Lower leg skin (tissue), 4 donors: ENCODE measurements at regions not wholly inside any gene's neighbourhood (a gene's known extent, or its start where the extent isn't known, plus 50 kb on each side); places are given as distances from the start of the nearest gene placed in this dataset.

Experiments used
- DNase-seq, 2 donors: peaks; one replicate each; pipeline ENCODE4 v3.0.0-alpha.2; 2019; ENCODE audit warnings: low spot score in 2 of 2
- H3K4me3 ChIP-seq: fragments of 200-600 bp; sonication (generic); 2 replicates; pipeline ENCODE4 v1.5.1; 2017; ENCODE audit warnings: mild to moderate bottlenecking, low read depth; ENCODE audit not compliant: poor library complexity, severe bottlenecking
- CTCF ChIP-seq, 3 donors: fragments of 450-650 bp; IDR thresholded peaks; one replicate each; pipeline ENCODE4 v1.5.1; 2016; ENCODE audit warnings: antibody characterized with exemption in 3 of 3, mild to moderate bottlenecking in 3 of 3, moderate library complexity in 2 of 3
- POLR2A ChIP-seq, 2 donors: fragments of 450-650 bp; IDR thresholded peaks; one replicate each; pipeline ENCODE4 v1.6.1; 2016 to 2017; ENCODE audit warnings: antibody characterized with exemption in 2 of 2, mild to moderate bottlenecking in 1 of 2, moderate library complexity in 1 of 2
- WGBS, 2 donors: methylation state at CpG; one replicate each; pipeline ENCODE4 v1.1.5; 2018; 5-methylcytosine and 5-hydroxymethylcytosine counted together
- intact Hi-C: fragments of 100-400 bp; cut with DNase I; formaldehyde crosslinking; loops from one replicate; pipeline ENCODE4 v1.15.0; 2023; ENCODE audit warnings: low total_unique reads

- intact Hi-C loops: no loop called here
- 85 to 86% methylated on average over 11 of the region's 11 CpGs for WGBS, 2 donors
- H3K4me3 ChIP-seq: no peak overlapping the region
- TF ChIP-seq CTCF (IDR thresholded peaks at IDR 0.05): no peak
- no peak for TF ChIP-seq POLR2A (IDR thresholded peaks at IDR 0.05)
- DNase-seq: no peak
These were observed 763.1 kb downstream of the BCL11A start for GRCh38 chr2:59790186-59791003.

- TF ChIP-seq CTCF (IDR thresholded peaks at IDR 0.05): no peak
- no peak for TF ChIP-seq POLR2A (IDR thresholded peaks at IDR 0.05)
- intact Hi-C loops: no loop called here
- DNase-seq: no peak
- H3K4me3 ChIP-seq: no peak overlapping the region
- WGBS, 2 donors: 62 to 63% methylated on average over 2 of the region's 2 CpGs
These were observed 763.9 kb downstream of the BCL11A start for GRCh38 chr2:59789523-59789922.

GRCh38 chr2:59787095-59787494 is 766.4 kb downstream of the BCL11A start:
- intact Hi-C loops: no loop called here
- H3K4me3 ChIP-seq: no peak overlapping the region
- WGBS, 2 donors: 51 to 63% methylated on average over 3 of the region's 3 CpGs
- no peak for DNase-seq
- TF ChIP-seq POLR2A (IDR thresholded peaks at IDR 0.05) (no peak), CTCF (IDR thresholded peaks at IDR 0.05) (no peak)

GRCh38 chr2:59786684-59787083 is 766.8 kb downstream of the BCL11A start:
- TF ChIP-seq CTCF (IDR thresholded peaks at IDR 0.05): no peak
- TF ChIP-seq POLR2A (IDR thresholded peaks at IDR 0.05): no peak
- H3K4me3 ChIP-seq: no peak overlapping the region
- DNase-seq: no peak
- 59 to 60% methylated on average over 1 of the region's 1 CpG for WGBS, 2 donors
- intact Hi-C loops: no loop called here

- no peak for TF ChIP-seq CTCF (IDR thresholded peaks at IDR 0.05)
- no peak for TF ChIP-seq POLR2A (IDR thresholded peaks at IDR 0.05)
- no peak overlapping the region for H3K4me3 ChIP-seq
- no peak for DNase-seq
- intact Hi-C loops: no loop called here
These were observed 773.9 kb downstream of the BCL11A start for GRCh38 chr2:59779571-59779970.

GRCh38 chr2:59777120-59777519 is 776.3 kb downstream of the BCL11A start:
- no peak for DNase-seq
- H3K4me3 ChIP-seq: no peak overlapping the region
- TF ChIP-seq POLR2A (IDR thresholded peaks at IDR 0.05): no peak
- no peak for TF ChIP-seq CTCF (IDR thresholded peaks at IDR 0.05)

More at GRCh38 chr2:59777120-59777519, 776.3 kb downstream of the BCL11A start:
- intact Hi-C loops: no loop called here
- whole genome bisulfite sequencing, 2 donors: 60 to 91% methylated on average over 3 of the region's 3 CpGs
